HL-60 (cell line): ENCODE measurements at regions not wholly inside any gene's neighbourhood (a gene's known extent, or its start where the extent isn't known, plus 50 kb on each side); places are given as distances from the start of the nearest gene placed in this dataset.

Experiments
- POLR2AphosphoS5 ChIP-seq: IDR thresholded peaks from 2 replicates; pipeline ENCODE4 v1.6.1; 2012; ENCODE audit warnings: low read depth
- TF ChIP-seq, protein P1 (sequence below): IDR thresholded peaks from one replicate; pipeline ENCODE4 v1.5.1; 2011; ENCODE audit warnings: low read length, control low read depth, inconsistent platforms; ENCODE audit not compliant: insufficient read depth
- TF ChIP-seq, protein P2 (sequence below): IDR thresholded peaks from 2 replicates; pipeline ENCODE4 v1.6.1; 2012; ENCODE audit warnings: low read depth; ENCODE audit not compliant: insufficient replicate concordance

DNA sequence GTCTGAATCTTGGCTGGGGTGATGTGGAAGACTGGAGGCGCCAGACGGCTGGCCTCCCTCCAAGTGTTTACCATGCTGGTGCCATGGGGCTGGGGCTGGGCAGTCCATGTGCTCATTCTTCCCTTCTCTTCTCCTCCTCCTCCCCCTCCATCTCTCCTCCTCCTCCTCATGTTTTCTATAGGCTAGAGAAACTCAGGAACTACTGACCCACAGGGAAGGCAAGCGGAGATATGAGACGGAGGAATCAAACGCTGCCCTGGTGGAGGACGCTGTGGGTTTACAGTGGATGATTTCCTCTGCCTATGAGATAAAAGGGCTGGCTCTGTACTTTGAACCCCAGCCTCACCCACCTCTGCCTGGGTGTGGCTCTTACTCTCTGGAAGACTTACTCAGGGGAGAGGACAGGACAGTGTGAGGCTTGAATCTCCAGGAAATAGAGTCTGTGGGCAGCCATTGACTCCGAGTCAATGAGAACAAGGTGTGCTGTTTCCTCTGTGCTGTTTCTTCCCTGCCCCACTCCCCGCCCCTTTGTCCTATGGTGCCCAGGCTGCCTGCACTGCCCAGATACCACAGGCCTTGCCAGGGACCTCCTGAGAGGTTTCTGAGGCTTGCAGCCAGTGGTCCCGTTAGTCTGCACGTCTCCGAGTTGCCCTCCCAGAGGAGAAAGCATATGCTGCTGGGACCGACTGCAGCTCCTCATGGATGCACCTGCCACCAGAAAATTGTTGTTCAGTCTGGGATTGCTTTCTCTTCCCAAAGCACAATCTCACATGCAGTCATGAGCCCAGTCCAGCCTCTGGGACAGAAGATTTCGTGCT, 132.6 kb upstream of the ARHGAP5 start:
- TF ChIP-seq, protein P1, sequence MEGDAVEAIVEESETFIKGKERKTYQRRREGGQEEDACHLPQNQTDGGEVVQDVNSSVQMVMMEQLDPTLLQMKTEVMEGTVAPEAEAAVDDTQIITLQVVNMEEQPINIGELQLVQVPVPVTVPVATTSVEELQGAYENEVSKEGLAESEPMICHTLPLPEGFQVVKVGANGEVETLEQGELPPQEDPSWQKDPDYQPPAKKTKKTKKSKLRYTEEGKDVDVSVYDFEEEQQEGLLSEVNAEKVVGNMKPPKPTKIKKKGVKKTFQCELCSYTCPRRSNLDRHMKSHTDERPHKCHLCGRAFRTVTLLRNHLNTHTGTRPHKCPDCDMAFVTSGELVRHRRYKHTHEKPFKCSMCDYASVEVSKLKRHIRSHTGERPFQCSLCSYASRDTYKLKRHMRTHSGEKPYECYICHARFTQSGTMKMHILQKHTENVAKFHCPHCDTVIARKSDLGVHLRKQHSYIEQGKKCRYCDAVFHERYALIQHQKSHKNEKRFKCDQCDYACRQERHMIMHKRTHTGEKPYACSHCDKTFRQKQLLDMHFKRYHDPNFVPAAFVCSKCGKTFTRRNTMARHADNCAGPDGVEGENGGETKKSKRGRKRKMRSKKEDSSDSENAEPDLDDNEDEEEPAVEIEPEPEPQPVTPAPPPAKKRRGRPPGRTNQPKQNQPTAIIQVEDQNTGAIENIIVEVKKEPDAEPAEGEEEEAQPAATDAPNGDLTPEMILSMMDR, result no peak
- no peak for TF ChIP-seq POLR2AphosphoS5
- TF ChIP-seq, protein P2, sequence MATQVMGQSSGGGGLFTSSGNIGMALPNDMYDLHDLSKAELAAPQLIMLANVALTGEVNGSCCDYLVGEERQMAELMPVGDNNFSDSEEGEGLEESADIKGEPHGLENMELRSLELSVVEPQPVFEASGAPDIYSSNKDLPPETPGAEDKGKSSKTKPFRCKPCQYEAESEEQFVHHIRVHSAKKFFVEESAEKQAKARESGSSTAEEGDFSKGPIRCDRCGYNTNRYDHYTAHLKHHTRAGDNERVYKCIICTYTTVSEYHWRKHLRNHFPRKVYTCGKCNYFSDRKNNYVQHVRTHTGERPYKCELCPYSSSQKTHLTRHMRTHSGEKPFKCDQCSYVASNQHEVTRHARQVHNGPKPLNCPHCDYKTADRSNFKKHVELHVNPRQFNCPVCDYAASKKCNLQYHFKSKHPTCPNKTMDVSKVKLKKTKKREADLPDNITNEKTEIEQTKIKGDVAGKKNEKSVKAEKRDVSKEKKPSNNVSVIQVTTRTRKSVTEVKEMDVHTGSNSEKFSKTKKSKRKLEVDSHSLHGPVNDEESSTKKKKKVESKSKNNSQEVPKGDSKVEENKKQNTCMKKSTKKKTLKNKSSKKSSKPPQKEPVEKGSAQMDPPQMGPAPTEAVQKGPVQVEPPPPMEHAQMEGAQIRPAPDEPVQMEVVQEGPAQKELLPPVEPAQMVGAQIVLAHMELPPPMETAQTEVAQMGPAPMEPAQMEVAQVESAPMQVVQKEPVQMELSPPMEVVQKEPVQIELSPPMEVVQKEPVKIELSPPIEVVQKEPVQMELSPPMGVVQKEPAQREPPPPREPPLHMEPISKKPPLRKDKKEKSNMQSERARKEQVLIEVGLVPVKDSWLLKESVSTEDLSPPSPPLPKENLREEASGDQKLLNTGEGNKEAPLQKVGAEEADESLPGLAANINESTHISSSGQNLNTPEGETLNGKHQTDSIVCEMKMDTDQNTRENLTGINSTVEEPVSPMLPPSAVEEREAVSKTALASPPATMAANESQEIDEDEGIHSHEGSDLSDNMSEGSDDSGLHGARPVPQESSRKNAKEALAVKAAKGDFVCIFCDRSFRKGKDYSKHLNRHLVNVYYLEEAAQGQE, result no peak
